HUDEP-2 (cell line): ENCODE measurements at regions not wholly inside any gene's neighbourhood (a gene's known extent, or its start where the extent isn't known, plus 50 kb on each side); places are given as distances from the start of the nearest gene placed in this dataset.

ENCODE experiments used
- DNase-seq, 76 experiments: peaks; one replicate each; lab custom pipeline; 2025; ENCODE audit not compliant: unreplicated experiment in 76 of 76; lab: John Stamatoyannopoulos, UW

DNA sequence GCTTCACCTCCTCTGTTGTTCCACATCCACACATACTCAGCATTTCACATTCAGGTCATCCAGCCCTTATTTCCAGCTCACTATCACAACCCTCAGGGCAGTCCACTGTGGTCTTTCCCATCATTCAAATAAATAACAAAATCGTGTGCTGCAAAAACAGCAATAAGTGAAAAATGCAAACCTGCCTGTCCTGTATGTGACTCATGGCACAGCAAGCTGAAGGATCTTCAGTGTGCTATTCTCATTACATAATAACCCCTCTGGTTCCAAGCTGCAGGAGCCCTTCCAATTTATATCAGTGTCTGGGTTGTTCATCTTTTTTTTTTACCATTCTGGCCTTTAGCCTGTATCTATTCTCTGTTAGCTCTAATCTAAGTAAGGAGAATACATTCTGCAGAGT lies 185.3 kb upstream of the UBE2E2 start:
- no peak for DNase-seq

DNA sequence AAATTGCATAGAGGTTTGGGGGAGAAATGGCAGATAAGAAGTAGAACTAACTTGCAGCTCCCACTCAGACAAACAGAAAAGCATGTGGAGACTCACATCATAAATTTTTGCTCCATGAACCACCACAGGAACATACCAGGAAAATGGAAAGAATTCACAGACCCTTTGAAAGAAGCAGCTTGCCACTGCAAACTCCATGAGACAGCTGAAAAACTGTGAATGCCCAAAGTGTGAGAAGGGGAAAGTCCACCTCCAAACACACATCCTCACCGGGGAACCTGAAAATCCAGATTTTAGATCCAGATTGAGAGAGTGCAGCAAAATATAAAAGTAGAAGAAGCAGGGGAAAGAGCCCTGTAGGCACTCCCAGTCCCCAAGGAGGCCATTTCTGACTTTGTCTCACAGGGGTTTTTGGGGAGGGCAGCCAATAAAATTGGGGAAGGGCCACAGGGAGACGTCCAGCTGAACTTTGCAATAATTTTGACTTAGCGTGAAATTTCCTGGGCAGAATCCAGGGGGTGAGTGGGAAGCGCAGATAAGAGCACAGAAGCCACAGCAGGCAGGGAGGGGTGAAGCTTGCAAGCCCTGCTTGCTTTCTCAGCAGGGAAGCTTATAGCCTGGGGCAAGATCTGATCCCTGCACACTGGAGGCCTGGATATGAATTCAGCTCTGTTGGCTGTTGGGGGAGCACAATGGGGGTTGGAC lies 183.4 kb upstream of the UBE2E2 start:
- peak in 8 of 76 experiments; percentile 4 to 55 (median 34) for DNase-seq

DNA sequence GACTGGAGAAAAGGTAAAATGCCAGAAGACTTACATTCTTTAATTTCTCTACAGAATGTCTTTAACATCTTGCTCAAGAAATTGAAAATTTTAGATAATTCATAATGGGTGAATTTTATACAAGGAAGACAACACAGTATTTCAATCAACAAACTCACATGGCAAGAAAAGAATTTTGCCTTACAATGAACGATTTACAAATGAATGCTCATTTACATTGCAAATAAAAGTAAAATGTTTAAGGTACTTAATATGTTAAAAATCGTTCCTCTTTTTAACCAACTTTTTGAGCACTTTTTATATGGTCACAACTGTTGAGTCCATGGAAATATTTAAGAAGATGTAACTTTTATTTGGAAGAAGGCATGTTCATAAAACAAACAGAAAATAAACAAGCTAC lies 174.8 kb upstream of the UBE2E2 start:
- no peak for DNase-seq

DNA sequence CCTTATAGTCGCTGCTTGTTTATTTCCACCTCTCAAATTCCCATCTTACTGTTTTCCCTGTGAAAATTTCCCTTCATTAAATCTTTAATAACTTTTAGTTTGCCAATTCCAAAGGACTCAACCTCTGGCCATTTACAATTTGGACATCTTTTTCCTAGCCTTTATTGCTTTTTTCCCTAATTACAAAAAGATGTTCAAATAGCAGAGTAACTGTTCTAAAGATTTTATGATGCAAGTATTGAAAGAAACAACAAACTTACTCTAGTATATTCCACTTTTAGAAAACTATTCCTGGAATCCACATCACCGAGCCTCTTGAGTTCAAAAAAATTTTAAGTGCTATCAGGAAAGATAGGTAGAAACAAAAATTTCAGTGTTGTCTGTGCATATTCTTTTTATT lies 174.1 kb upstream of the UBE2E2 start:
- no peak for DNase-seq

DNA sequence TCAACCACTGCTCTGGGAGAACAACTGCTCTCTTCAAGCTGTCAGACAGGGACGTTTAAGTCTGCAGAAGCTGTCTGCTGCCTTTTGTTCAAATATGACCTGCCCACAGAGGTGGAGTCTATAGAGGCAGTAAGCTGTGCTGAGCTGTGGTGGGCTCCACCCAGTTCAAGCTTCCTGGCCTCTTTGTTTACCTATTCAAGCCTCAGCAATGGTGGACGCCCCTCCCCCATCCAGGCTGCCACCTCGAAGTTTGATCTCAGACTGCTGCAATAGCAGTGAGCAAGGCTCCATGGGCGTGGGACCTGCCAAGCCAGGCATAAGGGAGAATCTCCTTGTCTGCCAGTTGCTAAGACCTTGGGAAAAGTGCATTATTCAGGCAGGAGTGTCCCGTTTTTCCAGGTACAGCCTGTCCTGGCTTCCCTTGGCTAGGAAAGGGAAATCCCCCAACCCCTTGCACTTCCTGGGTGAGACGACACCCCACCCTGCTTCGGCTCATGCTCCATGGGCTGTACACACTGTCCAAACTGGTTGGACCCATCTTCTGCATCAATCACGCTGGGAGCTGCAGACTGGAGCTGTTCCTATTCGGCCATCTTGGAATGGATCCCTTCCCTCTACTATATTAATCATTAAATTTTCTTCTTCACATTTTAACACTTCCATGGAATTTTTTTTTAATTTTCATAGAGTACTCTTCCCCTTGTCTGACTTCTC lies 167.0 kb upstream of the UBE2E2 start:
- DNase-seq, result no peak

DNA sequence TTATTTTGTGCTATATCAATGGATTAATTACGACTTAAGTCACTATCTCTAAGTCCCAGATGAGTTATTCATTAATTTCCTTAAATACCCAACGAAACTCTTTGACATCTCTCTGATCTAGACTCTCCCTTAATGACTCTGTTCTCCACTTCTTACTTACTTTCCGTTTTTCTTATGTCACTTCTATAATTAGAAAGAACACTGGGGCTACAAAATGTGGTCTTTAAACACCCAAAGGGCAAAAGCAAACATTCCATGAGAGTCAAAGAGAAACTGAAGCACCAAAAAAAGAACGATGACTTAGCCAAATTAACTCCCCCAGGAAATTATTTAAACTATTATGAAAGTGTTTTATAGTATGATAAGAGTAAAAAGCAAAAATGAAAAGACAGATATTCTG lies 166.4 kb upstream of the UBE2E2 start:
- no peak for DNase-seq

DNA sequence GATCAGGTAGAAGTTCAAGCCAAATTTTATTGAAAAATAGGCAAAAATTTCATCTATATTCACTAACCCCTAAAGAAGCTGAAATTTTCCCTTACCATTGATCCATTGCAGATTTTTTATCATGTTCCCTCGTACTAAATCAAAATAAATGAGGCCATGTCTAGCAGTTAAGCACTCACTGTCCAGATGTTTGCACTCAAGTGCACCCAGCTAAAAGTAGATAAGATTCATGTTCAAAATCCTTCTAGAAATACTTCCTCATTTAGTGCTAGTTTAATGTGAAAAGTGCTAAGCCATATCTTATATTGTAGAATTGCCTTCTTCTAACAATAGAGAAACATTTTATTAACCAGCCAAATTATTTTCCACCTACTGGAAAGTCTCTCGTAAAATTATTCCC lies 164.7 kb upstream of the UBE2E2 start:
- DNase-seq, result peak in 1 of 76 experiments; percentile 27

DNA sequence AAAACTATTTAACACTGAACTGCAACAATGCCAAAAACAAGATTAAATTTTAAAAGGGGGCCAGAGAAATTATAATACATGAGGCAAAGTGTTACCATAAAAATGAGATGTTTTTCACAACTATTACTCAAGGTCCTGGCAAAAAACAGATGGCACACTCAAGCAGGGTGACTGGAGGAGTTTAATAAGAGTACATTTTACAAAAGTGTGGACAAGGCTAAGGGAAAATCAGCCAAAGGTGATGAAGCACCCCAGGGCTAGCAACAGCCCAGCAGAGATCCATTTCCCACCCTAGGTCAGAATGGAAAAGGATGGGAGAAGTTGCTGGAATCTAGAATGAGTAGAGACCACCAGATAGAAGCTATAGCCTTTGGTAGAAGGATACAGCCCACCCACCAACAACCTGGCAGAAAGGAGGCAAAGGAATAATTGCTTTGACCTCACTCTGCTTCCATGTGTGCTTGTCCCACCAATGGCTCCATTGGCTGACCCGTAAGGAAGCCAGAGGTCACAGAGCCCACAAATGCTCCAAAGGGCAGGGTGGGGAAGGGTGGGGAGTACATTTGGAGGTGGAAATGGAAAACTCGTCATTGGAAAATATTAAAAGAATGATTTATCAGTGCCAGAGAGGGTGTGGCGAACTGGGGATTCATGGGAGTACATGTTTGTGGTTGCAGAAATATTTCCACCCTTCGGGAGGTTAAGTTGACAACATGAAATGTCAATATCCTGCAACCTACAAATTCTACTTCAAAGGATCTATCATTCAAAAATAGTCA lies 161.0 kb upstream of the UBE2E2 start:
- peak in 4 of 76 experiments; percentile 3 to 21 (median 13) for DNase-seq

DNA sequence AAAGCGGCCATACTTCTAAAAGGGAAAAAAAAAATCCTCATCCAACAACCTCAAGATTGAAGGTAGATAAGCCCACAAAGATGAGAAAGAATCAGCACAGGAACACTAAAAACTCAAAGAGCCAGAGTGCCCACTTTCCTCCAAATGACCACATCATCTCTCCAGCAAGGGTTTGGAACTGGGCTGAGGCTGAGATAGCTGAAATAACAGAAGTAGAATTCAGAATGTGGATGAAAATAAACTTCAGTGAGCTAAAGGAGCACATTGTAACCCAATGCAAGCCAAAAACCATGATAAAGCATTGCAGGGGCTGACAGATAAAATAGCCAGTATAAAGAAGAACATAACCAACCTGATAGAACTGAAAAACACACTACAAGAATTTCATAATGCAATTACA lies 158.7 kb upstream of the UBE2E2 start:
- DNase-seq, result no peak

DNA sequence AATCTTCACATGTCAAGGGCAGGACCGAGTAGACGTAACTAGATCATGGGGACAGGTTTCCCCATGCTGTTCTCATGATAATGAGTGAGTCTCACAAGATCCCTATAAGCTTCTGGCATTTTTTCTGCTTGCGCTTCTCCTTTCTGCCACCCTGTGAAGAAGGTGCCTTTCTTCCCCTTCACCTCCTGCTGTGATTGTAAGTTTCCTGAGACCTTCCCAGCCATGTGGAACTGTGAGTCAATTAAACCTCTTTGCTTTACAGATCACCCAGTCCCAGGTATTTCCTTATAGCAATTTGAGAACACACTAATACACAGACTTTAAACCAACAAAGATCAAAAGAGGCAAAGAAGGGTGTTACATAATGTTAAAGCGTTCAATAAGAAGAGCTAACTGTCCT lies 156.6 kb upstream of the UBE2E2 start:
- no peak for DNase-seq

DNA sequence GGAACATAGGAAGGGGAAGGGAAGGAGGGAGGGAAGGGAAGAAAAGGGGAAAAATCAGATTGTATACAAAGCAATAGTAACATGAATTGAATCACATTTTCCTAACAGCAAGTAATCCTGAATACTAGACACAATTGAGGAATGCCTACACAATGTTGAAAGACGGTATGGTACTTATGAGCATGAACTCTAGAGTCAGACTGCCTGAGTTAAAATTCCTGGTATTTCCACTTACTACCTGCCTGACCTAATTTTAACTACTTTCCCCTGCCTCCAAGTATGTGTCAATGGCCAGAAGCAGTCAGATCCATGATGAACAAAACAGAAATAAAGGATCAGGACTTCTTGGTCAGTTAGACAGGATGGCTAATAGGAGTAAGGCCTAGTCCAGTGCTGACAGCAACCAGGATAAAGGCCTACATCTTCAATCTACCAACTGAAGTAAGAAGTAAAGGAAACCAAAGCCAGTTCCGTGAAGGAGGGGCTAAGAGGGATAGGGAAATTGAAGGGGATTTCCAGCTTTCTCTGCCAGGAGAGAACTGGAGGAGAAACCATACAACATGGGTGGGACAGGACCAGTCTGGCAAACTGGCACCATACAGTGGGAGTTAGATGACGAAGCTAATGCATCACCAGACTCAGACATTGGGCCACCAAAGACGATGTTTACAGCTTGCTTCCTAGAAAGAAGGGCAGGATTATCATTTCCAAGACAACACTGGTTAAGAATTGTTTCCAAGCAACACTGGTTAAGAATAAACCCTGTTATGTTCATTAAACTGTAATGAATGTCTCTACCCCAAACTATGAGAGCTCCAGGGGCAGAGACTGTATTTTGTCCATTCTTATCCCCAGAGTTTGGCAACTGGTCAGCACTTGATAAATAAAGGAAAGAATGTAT lies 151.6 kb upstream of the UBE2E2 start:
- DNase-seq, result no peak

DNA sequence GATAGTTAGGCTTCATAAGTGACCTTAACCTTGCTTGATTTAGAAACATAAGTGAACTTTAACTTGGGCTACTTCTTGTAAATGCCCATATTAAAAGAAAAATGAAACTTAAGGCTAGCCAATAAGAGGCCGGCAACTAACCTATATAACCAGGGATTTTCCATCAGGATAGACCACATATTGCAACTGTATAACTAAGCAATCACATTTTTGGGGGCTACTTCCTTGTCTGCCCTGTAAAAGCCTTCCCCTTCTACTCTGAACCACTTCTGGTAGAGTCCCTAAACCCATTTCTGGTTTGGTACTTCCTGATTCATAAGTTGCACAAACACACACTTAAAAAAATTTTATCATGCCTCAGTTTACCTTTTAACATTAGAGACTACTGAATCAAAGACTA lies 150.9 kb upstream of the UBE2E2 start:
- no peak for DNase-seq

DNA sequence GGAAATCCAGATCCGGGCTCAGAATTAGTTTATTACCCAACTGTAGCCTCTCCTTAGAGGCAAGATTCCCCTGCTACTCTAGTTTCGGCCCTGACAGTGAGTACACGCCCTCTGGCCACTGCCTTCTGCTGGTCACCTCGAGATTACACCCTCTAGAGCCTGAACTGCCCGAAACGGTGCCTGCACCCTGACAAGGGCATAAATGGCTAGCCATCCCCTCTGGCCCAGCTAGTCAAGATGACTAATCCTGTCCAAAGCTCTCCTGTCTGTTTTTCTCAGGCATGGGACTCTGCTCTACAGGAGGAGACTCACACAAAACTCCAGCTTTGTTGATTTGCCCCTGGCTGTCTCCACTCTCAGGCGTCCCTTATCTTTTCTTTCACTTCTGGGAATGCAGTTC lies 150.5 kb upstream of the UBE2E2 start:
- peak in 7 of 76 experiments; percentile 8 to 28 (median 14) for DNase-seq

DNA sequence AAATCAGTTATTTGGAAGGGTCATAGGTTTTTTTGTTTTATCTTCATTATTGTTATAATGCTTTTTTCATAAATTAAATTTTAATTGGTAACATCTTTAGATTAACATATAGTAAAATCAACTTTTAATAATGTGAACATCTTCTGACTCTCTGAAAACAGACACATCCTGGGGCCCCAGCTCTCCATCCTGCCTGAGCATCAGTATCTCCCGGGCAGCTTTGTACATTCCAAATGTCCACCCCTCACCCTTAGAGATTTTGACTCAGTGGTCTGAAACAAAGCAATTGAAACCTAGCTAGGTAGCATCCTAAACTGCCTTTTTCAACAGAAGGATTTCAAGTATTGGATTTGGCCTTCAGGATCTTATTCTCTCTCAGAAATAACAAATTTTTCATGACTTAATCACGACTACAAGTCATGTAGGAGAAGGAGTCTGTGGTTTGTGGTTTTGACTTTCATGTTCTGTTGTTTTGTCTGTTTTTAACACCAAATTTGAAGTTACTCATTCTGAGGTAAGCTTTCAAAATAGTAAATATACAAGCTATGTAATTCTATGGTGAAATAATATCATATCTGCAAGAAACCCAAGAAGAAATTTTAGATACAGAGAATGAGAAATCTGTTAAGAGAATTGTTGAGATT lies 147.3 kb upstream of the UBE2E2 start:
- no peak for DNase-seq

DNA sequence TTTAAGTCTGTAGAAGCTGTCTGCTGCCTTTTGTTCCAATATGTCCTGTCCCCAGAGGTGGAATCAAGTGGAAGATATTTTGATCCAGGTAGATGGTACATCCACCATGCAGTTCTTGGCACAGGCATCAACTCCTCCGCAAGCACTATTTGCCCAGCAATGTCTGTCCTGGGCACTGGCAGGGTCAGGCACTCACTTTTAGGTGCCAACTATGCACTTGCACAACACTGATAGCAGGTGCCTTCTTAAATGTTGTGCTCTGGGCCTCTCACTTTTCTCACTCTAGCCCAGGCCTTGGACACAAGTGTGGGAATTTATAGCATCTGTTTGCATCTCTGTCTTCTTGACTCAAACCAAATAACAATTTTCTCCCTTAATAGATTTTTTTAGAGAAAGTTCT lies 140.5 kb upstream of the UBE2E2 start:
- no peak for DNase-seq

DNA sequence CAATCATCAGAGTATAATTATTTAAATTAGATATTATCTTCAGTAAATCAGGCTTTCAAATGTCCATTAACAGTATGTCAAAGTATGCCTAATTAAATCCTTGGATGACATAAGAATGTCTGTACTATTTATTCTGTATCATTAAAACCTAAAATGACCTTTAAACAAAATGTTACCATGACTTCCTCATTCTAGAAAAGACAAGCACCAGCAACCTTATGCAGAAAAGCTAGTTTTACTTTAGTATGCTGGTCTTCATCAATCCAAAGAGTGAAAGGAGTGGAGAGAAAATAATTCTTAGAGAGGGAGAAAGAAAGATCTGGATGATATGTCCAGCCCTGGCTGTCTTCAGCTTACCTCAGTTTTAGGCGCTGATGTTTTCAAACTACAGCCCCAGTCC lies 140.1 kb upstream of the UBE2E2 start:
- no peak for DNase-seq

DNA sequence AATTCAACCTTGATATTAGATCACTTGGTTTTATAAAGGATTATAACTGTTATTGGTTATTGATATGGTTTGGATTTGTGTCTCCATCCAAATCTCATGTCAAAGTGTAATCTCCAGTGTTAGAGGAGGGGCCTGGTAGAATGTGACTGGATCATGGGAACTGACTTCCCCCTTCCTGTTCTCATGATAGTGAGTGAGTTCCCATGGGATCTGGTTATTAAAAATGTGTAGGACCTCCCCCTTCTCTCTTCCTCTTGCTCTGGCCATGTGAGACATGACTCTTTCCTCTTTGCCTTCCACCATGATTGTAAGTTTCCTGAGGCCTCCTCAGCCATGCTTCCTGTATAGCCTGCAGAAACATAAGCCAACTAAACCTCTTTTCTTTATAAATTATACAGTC lies 136.0 kb upstream of the UBE2E2 start:
- no peak for DNase-seq

DNA sequence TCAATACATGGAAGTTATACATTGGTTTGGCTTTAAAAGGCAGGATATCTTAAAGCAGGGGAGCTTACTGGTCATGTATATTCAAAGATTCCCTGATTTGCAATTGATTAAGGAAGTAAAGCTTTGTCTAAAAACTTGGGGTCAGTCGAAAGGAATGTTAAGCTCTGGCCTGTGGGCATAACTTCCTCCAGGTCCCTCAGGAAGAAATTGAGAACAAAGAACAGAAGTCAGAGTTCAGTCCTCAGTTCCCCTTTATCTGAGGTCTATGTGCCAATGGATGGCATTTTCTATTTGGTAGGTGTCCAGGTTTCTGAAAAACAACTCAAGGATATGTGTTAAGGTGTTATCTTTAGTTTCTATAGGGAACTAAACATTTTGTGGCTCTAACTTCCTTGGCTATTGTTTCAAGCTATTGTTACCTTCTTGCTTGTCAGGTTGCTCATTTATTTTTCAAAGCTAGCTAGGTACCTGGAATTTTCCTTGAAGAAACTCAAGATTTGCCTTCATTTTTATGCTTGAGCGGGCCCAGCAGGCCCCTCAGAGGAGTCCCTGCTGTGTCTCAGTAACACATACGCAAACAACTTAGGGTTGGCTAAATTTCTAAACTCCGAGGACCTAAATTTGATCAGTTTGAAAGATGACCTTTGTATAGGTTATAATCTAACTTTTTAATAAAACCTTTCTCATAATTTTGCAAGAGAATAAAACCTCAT lies 135.0 kb upstream of the UBE2E2 start:
- DNase-seq, result no peak

DNA sequence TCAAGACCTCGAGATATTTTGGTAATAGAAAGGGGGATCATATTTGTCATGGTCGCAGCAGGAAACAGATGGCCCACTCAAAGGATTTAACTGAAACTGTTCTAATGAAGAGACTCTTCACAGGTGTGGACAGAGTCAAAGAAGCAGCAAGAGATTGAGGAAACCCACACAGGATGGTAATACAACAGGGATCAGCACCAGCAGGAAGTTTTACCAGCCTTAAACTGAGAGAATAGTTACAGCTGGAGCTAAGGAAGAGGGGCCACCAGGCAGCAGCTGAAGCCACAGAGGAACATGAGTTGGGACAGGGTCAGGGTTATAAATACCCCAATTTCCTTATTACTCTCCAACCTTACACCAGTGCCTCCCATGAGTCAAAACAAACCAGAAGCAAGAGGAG lies 131.8 kb upstream of the UBE2E2 start:
- DNase-seq, result no peak

DNA sequence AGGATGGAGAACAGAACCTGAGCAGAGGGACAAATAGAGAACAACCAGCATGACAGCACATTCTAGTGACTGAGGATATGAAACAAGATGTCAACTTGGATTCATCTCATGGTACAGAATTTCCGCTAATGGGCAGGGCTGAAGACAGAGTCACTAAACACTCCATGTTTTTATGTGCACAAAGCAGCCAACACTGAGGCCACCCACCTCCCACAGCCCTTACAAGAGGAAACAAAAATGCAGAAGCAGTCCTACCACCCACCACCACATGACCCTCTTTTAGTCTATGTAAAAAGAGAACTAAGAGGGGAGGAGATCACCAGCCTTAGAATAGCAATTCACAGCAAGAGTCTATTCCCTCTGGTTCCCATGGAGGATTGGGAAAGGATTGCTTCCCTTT lies 131.4 kb upstream of the UBE2E2 start:
- DNase-seq, result no peak
